ENCODE measurements at regions not wholly inside any gene's neighbourhood (a gene's known extent, or its start where the extent isn't known, plus 50 kb on each side); places are given as distances from the start of the nearest gene placed in this dataset.
"Not testable (repeated sequence)": the region's sequence is repeated elsewhere in the genome, so short reads cannot be mapped to it uniquely, and the experiment has no call there.

GRCh38 chr18:66280470-66280869 lies 323.4 kb downstream of the CDH19 start:
- DNase-seq (ENCODE audit: low read depth) = peak; percentile 2

DNA sequence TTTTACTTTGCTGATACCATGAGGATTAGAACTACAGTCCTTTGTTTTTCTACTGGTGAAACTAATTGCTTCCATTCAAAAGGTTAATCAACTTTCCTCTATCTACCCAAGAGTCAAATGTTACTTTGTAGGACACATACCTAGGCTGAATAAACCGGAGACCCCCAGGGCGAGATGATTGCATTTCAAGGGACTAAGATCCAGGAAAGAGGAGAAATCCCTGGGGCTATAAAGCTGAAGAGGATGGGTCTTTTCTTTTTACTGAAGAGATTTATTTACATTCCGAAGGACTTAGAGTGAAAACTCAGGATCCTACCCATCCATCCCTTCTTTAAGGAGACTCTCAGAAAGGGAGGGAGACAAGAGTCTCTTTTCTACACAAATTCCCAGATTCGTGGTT lies 331.9 kb downstream of the CDH19 start:
- no peak for DNase-seq (ENCODE audit: low read depth)

GRCh38 chr18:66264130-66264529 lies 339.8 kb downstream of the CDH19 start:
- no peak for DNase-seq (ENCODE audit: low read depth)

DNA sequence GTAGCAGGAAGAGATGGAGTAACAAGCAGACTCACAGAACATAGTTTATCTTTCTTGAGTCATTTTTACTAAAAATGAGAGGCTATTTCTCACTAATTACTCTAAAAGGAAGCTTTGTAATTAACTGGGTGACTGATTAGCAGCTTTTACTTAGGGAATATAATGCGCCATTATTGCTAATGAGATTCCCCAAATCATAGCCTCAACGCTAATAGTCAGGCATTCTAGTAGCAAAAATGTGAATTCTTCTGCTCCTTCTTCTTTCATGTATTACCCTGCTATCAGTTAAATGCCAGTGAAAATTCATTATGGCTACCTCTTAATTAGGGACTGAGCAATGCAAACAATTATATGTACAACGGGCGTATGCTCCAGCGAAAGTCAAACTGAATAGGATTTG lies 349.8 kb downstream of the CDH19 start:
- no peak for DNase-seq (ENCODE audit: low read depth)

DNA sequence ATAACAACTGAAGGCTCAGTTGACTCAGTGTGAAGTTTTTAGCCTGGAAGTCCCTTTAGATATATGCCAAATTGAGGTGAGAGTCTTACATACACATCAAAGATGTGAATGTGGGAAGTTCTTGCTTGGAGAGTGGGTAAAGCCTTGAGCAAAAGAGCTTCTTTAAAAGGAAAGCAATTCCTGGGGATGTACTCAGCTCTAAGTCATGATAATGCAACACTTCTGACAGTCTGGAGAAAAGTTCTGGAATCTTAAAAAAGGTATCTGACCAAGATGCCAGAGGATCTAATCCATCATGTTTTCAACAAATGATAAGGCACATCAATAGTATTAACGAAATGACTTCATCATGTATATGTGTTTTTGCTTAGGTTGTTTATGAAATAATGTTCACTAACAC lies 351.2 kb downstream of the CDH19 start:
- DNase-seq (ENCODE audit: low read depth) = peak; percentile 4

DNA sequence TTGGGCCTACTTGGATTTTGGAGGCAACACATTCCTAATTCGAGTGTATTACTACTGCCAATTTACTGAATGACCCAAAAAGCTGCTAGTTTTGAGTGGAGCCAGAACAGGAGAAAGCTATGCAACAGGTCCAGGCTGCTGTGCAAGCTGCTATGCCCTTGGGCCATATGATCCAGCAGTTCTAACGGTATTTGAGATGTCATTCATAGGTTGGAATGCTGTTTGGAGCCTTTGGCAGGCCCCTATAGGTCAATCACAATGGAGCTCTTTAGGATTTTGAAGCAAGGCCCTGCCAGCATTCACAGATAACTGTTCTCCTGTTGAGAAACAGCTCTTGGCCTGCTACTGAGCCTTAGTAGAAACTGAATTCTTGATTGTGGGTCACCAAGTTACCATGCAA lies 368.7 kb downstream of the CDH19 start:
- no peak for DNase-seq (ENCODE audit: low read depth)

- no peak for DNase-seq (ENCODE audit: low read depth)
Observed at GRCh38 chr18:66226782-66227181, 377.1 kb downstream of the CDH19 start.

DNA sequence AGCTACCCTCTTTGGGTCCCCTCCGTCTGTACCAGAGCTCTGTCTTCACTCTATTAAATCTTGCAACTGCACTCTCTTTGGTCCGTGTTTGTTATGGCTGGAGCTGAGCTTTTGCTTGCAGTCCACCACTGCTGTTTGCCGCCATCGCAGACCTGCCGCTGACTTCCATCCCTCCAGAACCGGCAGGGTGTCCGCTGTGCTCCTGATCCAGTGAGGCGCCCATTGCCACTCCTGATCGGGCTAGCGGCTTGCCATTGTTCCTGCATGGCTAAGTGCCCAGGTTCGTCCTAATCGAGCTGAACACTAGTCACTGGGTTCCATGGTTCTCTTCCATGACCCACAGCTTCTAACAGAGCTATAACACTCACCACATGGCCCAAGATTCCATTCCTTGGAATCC lies 380.6 kb downstream of the CDH19 start:
- not testable (repeated sequence) for DNase-seq (ENCODE audit: low read depth)

- peak; percentile 51 for DNase-seq (ENCODE audit: low read depth)
Observed at GRCh38 chr18:66222174-66222573, 381.7 kb downstream of the CDH19 start.

DNA sequence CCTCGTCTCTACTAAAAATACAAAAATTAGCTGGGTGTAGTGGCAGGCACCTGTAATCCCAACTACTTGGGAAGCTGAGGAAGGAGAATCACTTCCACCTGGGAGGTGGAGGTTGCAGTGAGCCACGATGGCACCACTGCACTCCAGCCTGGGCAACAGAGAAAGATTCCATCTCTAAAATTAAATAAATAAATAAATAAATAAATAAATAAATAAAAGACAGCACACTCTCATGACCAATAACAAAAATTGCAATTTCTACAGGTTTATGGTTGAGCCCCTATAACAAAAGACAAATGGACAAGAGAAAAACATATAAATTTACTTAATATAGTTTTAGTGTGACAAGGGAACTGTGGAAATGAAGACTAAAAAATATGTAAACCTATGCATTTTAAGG lies 384.1 kb downstream of the CDH19 start:
- DNase-seq (ENCODE audit: low read depth) = no peak

- no peak for DNase-seq (ENCODE audit: low read depth)
Observed at GRCh38 chr18:66211749-66212148, 392.1 kb downstream of the CDH19 start.

- DNase-seq (ENCODE audit: low read depth) = peak; percentile 18
Observed at GRCh38 chr18:66210875-66211274, 393.0 kb downstream of the CDH19 start.

DNA sequence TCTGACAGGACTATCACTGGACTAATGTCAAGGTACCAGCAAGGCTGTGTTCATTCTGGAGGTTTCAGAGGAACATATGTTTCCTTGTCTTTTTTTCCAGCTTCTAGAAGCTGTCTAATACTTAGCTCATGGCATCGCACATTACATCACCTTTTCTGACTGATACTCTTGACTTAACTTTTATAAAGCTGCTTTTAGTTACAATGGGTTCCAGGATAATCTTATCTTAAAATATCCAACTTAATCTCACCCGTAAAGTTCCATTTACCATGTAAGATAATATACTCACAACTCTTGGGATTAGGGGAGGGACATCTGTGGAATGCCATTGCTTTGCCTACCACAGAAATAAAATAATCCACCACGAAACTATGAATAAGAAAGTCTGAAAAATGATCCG lies 394.2 kb downstream of the CDH19 start:
- DNase-seq (ENCODE audit: low read depth) = peak; percentile 41

DNA sequence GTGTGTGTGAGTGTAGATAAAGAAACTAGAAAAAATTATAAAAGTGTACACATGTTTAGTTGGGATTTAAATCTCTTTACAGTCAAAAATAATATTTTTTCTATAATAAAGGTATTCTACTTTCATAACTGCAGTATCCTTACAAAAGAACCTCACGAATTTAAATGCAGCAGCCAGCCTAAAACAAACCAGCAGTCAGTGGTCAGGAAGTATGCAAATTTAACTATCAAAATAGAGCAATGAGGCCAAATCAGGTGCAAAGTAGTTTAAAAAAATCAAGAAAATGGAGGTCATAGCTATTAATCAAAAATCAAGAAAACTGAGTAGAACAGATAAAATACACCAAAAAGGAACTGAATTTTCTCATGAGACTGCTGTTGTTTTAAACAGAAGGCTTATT lies 407.1 kb downstream of the CDH19 start:
- DNase-seq (ENCODE audit: low read depth) = no peak

DNA sequence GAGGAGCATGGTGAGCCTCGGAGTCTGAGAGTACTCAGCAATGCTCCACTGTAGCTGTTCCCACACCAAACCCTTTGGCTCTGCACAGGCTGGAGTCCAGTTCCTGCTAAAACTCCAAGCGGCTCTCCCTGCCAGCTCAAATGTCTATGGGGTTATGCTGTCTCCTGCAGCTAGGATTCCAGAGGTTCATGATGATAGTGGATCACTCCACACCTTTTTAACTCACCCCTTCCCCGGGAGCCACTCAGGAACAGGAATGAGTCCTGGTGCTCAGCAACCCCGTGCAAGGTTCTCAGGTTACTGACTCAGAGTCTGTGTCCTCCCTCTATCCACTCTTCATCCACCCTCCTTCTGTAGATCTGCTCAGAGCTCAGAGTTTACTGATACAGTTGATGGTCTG lies 410.0 kb downstream of the CDH19 start:
- DNase-seq (ENCODE audit: low read depth) = no peak

DNA sequence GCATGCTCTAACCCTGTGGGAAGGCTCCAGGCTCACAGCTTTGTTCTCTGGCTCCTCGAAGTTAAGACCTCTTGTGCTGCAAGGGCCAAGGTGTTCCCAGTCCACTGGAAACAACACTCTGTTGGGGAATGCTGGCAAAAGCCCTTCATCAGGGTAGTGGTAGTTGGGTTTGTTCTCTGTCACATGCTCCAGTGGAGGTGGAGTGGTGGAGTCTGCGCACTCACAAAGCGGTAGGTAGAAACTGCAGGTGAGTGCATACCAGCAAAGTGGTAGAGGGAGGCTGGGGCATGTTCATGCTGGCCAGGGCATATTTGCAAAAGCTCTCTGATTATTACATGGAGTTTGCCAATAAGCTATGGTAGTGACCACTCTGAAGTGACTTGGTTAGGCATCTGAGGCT lies 410.5 kb downstream of the CDH19 start:
- DNase-seq (ENCODE audit: low read depth) = no peak

DNA sequence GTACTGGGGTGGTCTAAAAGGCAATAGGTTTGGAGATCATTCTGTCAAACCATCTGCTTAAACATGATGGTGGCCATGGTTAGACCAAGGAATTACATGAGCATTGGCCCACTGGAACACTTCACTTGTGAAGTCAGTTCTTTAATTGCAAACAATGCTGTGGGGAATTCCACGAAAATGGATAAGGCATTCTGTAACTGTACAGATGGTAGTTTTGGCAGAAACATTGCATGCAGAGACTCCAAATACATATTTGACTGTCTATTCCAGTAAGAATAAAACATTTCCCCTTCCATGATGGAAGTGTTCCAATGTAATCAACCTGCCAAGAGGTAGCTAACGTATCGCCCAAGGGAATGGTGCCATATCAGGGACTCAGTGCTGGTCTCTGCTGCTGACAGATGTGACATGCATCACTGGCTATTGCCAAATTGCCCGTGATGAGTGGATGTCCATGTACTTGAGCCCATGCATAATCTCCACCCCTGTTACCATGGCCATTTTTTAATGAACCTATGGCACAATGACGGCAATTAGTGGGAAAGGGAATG lies 417.9 kb downstream of the CDH7 start:
- no peak for DNase-seq (ENCODE audit: low read depth)

DNA sequence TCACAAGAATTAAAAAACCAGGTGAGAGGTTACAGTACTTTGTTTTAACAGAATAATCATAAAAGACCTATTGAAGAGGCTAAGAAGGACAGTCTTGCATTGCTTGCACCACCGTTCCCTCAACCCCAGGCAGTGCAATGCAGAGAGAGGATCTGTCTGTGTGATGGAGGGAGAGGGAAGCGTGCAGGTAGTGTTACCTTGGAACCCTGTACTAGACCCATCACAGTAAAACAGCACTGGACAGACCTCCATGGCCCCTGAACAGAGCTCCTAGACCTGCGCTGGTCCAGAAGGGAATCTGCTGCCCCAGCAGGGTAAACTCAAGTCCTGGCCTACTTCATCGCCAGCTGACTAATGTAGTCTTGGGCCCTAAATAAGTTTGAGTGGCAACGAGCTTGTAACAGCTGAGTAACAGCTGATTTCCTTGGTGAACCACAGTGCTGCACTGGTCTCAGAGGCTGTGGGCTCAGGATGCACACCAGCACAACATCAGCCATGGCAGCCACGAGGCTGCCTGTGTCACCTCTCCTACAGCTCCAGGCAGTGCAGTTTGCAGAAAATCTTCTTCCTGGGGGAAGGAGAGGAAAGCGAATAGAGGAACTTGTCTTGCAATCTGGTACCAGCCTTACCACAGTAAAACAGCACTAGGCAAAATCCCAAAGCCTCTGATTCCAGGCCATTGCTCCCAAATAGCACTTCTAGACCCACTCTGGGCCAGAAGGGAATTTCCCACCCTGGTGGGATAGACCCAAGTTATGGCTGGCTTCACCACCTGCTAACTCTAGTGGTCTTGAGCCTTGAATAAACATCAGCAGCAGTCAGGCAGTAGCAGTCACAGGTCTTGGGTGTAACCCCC lies 417.2 kb downstream of the CDH7 start:
- peak; percentile 30 for DNase-seq (ENCODE audit: low read depth)

DNA sequence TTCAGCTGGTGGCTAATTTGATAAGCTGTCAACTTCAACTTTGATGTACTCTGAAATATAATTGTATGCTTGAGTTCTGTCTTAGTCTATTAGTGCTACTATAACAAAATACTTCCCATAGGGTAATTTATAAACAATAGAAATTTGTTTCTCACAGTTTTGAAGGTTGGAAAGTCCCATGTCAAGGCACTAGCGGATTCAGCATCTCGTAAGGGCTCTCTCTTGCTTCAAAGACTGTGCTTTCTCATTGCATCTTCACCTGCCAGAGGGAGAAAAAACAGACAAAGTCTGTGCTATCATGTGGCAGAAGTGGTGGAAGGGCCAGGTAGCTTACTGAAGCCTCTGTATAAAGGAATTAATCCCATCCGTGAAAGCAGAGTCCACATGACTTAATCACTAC lies 409.2 kb downstream of the CDH7 start:
- DNase-seq (ENCODE audit: low read depth) = no peak

- DNase-seq (ENCODE audit: low read depth) = peak; percentile 64
Observed at GRCh38 chr18:66159451-66159850, 408.6 kb downstream of the CDH7 start.

DNA sequence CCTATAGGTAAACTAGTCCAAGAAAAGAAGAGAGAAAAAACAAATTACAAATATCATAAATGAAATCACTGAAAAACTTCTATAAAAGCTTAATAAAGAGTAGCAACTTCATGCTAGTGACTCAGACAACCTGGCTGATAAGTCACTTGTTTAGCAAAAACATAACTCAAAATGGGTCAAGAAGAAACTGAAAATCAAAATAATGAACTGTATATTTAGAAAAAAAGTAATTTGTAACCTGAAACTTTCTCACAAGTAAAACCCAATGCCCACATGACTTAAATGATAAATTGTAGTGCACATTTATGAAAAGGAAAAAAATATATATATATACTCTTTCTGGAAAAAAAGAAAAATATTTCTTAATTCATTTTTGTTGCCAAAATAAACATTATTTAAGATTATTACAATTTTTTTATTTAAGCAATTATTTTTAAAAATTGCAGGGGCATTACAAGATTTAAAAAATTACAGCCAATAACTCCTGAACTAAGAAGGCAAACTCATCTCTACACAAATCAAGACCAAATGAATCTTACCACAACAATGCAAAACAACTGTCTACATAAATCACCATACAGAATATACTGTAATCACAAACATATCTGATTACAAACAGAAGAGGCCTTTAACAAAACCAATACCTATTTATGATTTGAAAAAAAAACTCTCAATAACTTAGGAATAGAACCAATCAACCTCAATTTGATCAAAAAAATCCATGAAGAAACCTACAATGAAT lies 406.3 kb downstream of the CDH7 start:
- DNase-seq (ENCODE audit: low read depth) = no peak

- DNase-seq (ENCODE audit: low read depth) = no peak
Observed at GRCh38 chr18:66150650-66151049, 399.8 kb downstream of the CDH7 start.

- DNase-seq (ENCODE audit: low read depth) = no peak
Observed at GRCh38 chr18:66143029-66143428, 392.2 kb downstream of the CDH7 start.

Data from LHCN-M2 (cell line).